Kidney epithelial cell (primary cell): ENCODE measurements at regions not wholly inside any gene's neighbourhood (a gene's known extent, or its start where the extent isn't known, plus 50 kb on each side); places are given as distances from the start of the nearest gene placed in this dataset.

Source experiments
- DNase-seq: peaks from one replicate; pipeline ENCODE4 v3.0.0-alpha.2; 2010; ENCODE audit warnings: low read depth
- H3K27me3 ChIP-seq: 2 replicates; pipeline ENCODE4 v1.6.0; 2011; ENCODE audit warnings: low read length; ENCODE audit not compliant: control insufficient read depth, insufficient read depth
- H3K36me3 ChIP-seq: 2 replicates; pipeline ENCODE4 v1.5.1; 2011; ENCODE audit warnings: low read length; ENCODE audit not compliant: control insufficient read depth, insufficient read depth
- H3K4me3 ChIP-seq: 2 replicates; pipeline ENCODE4 v1.5.1; 2011; ENCODE audit warnings: low read depth, mild to moderate bottlenecking, control low read depth, low read length
- CTCF ChIP-seq: IDR thresholded peaks from 2 replicates; pipeline ENCODE4 v1.5.1; 2011; ENCODE audit warnings: mild to moderate bottlenecking, moderate library complexity, low read length, control low read depth, inconsistent platforms; ENCODE audit not compliant: insufficient read depth, poor library complexity, severe bottlenecking

GRCh38 chr9:134237630-134238265 lies 73.4 kb upstream of the RNU6ATAC start:
- no peak for TF ChIP-seq CTCF
- DNase-seq: no peak
- Histone ChIP-seq H3K27me3 (peaks cover 28% of the 10 kb centered on the region), H3K4me3 (no peak overlapping the region), H3K36me3 (no peaks in the 10 kb centered on the region)

- Histone ChIP-seq H3K27me3 (peaks cover 29% of the 10 kb centered on the region), H3K36me3 (no peaks in the 10 kb centered on the region), H3K4me3 (no peak overlapping the region)
- TF ChIP-seq CTCF: no peak
- no peak for DNase-seq
Measured at GRCh38 chr9:134239130-134239903, 75.0 kb upstream of the RNU6ATAC start.

- Histone ChIP-seq H3K27me3 (peaks cover 29% of the 10 kb centered on the region), H3K36me3 (no peaks in the 10 kb centered on the region), H3K4me3 (no peak overlapping the region)
- TF ChIP-seq CTCF: no peak
- no peak for DNase-seq
Measured at GRCh38 chr9:134239939-134240338, 75.6 kb upstream of the RNU6ATAC start.

GRCh38 chr9:134240361-134240760 lies 76.0 kb upstream of the RNU6ATAC start:
- Histone ChIP-seq H3K27me3 (peaks cover 29% of the 10 kb centered on the region), H3K4me3 (no peak overlapping the region), H3K36me3 (no peaks in the 10 kb centered on the region)
- no peak for TF ChIP-seq CTCF
- DNase-seq: no peak

- DNase-seq: no peak
- H3K27me3 ChIP-seq: peaks cover 26% of the 10 kb centered on the region
- TF ChIP-seq CTCF: no peak
Measured at GRCh38 chr9:134242706-134243105, 78.3 kb upstream of the RNU6ATAC start.

More at GRCh38 chr9:134242706-134243105, 78.3 kb upstream of the RNU6ATAC start:
- Histone ChIP-seq H3K36me3 (no peaks in the 10 kb centered on the region), H3K4me3 (no peak overlapping the region)
